Fibroblast of the conjunctiva (primary cell): ENCODE measurements at regions not wholly inside any gene's neighbourhood (a gene's known extent, or its start where the extent isn't known, plus 50 kb on each side); places are given as distances from the start of the nearest gene placed in this dataset.

Source experiments
- DNase-seq: peaks from one replicate; pipeline ENCODE4 v3.0.0-alpha.2; 2010; ENCODE audit warnings: low read depth

DNA sequence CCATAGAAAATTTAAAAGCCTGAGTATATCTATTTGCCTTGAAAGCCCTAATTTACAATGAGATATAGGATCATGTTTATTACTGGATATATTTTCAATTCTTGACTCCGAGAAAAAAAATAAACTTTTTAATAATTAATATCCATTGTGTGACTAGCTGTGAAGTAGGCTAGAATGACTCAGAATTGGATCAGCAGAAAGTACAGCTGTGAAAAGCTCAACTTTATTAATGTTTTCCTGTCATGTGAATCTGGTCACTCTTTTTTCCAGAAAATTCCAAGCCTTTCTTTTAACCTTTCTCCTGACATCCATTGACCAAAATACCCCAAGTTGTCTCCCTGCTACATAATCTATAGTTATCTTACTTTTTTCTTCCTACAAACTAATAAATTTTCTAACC, 171.8 kb upstream of the PACRGL start:
- DNase-seq: no peak

GRCh38 chr4:20529691-20530090, 170.6 kb upstream of the PACRGL start:
- no peak for DNase-seq

DNA sequence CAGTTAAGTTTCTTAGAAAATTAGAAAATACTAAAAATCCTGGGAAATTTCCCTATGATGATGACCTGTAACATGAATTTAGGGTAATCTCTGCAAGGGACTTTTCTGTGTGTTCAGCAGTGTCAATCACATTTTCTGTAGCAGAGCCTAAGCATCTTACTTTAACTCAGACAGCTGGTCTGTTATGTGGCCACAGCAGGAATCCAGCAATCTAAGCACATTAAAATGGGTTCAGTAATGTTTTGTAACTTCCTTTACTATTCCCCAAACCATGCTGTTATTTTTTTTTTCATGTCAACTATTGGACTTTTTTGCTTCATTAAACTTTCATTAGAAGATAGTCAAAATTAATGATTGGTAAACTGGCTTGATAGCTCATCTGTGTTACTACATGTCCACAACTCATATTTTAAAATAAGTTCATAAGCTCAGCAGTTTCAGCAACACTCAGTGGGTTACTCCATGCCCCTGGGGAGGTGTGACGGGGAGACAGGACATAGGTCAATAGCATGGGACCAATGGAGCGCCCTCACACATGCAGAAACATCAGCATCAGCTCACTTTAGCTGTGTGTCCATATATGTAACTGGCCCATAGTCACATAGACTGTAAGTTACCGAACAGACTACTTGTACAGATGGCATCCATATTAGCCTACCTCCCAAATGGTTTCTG, 168.0 kb upstream of the PACRGL start:
- DNase-seq: no peak

- no peak for DNase-seq
Measured at GRCh38 chr4:20532871-20533870, 167.1 kb upstream of the PACRGL start.

- DNase-seq: no peak
Measured at GRCh38 chr4:20538905-20539304, 161.4 kb upstream of the PACRGL start.

GRCh38 chr4:20543131-20543530, 157.1 kb upstream of the PACRGL start:
- no peak for DNase-seq

DNA sequence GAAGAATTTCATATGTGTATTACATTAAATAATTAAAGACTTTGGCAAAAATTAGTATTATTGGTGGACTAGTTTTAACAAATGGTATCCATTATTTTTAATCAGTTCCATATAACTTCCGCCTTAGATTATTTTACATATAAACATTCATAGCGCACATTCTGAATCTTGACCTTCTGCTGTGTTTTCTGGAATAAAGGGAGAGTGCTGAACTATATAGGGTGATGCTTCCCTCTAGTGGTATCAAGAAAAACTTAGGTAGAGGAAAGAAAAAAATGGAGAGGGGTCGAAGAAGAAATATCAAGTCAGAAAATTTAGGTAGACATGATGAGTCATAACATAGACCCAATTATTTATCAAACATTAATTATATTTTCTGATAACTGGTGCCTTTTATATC, 155.6 kb upstream of the PACRGL start:
- DNase-seq: peak; percentile 47

GRCh38 chr4:20552004-20552403, 148.3 kb upstream of the PACRGL start:
- DNase-seq: no peak

- DNase-seq: no peak
Measured at GRCh38 chr4:20554134-20554533, 146.1 kb upstream of the PACRGL start.

GRCh38 chr4:20565075-20565721, 135.1 kb upstream of the PACRGL start:
- no peak for DNase-seq

- no peak for DNase-seq
Measured at GRCh38 chr4:20570981-20571715, 129.1 kb upstream of the PACRGL start.

- DNase-seq: no peak
Measured at GRCh38 chr4:20572976-20573375, 127.3 kb upstream of the PACRGL start.

- no peak for DNase-seq
Measured at GRCh38 chr4:20574986-20575385, 125.3 kb upstream of the PACRGL start.

- no peak for DNase-seq
Measured at GRCh38 chr4:20575486-20575885, 124.8 kb upstream of the PACRGL start.

DNA sequence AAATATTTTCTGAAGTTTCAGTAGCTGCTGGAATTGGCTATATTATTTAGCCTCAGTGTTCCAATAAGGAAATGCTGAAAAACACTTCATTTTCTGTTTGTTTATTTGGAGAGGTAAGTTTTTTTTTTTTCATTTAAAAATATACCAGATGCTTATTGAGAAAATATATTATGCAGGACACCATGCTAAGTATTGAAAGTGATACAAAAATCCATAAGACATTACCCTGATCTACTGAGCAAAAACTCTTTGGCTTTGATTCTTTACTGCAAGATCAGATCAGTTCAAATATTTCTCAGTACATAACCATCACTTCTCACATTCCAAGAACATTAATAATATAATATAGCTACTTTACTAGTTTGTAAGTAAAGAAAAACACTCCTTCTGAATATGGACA, 123.4 kb upstream of the PACRGL start:
- no peak for DNase-seq

- no peak for DNase-seq
Measured at GRCh38 chr4:20577702-20578101, 122.6 kb upstream of the PACRGL start.

GRCh38 chr4:20580907-20581306, 119.4 kb upstream of the PACRGL start:
- no peak for DNase-seq

DNA sequence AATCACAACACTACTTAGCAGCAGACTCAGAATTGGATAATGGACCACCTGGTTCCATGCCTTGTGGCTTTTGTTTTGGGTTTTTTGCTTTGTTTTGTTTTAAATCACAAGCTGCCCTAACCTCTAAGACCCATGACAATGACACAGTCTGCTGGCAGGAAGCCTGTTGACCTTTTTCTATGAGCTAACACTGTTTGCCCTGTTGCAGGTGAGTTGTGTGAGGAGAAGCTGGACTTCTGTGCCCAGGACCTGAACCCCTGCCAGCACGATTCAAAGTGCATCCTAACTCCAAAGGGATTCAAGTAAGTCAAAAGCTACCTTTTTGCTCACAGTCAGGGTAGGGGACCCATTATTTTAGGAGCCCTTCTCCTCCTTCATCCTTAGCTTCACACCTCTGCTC, 110.8 kb upstream of the PACRGL start:
- no peak for DNase-seq

DNA sequence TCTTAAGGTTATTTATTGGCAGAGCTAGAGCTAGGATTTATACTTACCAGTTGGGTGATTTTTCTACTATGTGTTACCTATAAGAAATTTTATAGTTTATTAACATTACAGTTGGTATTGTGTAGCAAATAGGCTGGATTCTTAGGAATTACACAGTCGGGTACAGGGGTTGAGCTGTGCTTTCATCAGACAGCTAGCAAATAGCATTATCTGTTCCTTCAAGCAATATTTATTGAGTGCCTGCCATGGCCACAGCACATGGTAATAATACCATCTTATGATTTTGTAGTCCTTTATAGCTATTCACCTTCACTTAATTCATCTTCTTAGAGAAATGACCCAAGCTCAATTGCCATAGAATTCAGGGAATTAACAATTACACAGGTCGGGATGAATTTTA, 109.4 kb upstream of the PACRGL start:
- no peak for DNase-seq

- no peak for DNase-seq
Measured at GRCh38 chr4:20591571-20591970, 108.7 kb upstream of the PACRGL start.

DNA sequence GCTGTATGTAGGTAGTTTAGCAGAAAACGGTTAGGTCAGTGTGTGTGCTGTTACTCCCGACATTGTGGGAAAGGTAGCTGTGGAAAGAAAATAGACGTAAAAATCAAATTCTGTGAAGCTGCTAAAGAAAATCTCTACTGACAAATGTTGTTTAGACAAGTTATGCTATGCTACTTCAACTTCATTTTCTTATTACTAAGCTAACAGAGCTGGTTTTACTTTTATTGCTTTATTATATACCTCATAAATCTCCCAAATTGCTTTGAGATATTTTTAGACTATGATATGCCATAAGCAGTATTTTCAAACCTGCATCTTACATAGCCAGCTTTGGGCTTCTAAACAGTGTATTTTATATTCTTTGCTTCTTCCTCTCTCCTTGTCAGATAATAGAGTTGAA, 108.2 kb upstream of the PACRGL start:
- DNase-seq: no peak

- no peak for DNase-seq
Measured at GRCh38 chr4:20592663-20593062, 107.6 kb upstream of the PACRGL start.
